ENCODE measurements at regions not wholly inside any gene's neighbourhood (a gene's known extent, or its start where the extent isn't known, plus 50 kb on each side); places are given as distances from the start of the nearest gene placed in this dataset.
A peak's percentile ranks its signal among the peaks of the same experiment; 100 is the strongest.
"Not testable (repeated sequence)": the region's sequence is repeated elsewhere in the genome, so short reads cannot be mapped to it uniquely, and the experiment has no call there.

DNA sequence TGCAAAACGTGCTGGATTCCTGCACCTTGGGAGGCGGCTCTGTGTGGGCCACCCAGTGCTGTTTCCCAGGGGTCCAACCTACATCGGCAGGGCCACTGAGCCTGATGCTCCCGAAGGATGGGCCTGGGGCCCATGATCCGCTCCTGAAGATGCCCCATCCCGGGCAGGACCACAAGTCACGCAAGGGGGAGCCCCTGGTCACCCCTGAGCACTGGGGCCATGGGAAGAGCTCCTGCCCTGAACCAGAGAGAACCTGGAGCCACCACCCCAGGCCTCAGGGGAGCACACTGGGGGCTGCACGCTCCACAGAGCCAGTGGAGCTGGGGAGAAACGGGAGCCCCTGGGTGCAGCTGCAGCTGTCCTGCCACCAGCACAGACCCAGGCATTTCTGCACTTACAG lies 124.6 kb upstream of the SFSWAP start:
- no peak for DNase-seq
- intact Hi-C loops (cut with DNase I): no loop called here
- no peak for ATAC-seq (ENCODE audit: poor library complexity)

DNA sequence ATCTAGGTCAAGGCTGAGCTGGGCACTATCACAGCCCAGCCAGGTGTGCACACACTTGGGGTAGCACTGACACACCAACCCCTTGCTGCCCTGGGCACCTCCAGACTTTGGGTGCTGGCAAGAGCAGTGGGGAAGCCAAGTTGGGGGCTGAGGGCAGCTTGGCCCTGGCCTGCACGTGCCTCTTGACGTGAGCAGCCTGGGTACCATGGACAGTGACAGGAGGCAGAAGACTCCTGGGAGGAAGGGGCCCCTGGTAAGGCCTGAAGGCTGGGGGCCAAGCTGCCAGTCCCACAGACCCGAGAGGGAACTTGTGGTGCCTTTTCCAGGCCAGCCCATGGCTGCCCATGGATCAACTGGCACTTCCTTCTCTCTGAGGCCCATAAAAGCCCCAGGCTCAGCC lies 124.1 kb upstream of the SFSWAP start:
- ATAC-seq (ENCODE audit: poor library complexity) (no peak), DNase-seq (no peak)
- intact Hi-C loops (cut with DNase I): no loop called here

DNA sequence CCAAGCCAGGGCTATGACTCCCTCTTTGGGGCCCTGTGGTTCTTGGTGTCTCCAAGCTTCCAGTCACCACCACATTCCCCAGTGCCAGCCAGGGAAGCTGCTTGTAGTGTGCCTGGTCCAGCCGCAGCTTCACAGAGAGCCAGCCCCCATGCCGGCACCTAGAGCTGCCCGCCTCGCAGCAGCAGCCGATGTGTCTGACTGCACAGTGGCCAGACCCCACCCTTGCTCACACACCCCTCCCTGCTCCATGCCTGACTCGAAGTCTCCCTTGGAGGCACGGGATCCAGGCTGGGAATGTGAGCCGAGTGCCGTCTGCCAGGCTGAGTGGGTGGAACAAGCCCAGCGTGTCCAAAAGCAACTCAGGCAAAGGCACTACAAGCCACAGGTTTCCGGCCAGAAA lies 123.3 kb upstream of the SFSWAP start:
- no peak for ATAC-seq (ENCODE audit: poor library complexity)
- intact Hi-C loops (cut with DNase I): no loop called here
- DNase-seq: no peak

DNA sequence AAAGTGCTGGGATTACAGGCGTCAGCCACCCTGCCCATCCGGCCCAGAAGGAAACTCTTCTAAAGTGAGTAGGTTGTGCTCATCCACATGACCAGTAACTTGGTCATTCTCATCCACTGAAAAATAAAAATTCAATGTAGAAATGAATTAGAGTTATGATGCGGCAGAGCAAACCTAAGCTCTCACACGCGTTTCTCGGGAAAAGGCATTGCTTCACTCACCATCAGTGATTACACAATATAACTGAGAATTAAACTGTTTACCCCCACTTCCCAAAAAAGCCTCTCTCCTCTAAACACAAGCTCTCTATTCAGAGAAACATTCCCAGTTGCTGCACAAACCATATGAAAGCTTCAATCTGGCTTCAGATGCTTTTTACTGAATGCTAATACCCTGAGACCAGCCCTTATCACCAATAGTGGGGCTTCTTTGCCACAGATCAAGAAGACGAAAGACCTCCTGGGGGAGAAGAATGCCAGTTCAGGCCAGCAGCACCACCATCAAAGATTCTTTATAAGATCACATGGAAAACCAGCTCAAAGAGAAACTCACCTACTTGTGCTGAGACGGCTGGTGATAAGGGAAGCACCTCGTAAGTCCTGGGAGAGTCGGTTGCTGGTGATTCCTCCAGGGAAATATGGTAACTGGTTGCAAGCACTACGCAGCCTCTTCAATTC lies 121.5 kb upstream of the SFSWAP start:
- ATAC-seq (ENCODE audit: poor library complexity): no peak
- intact Hi-C loops (cut with DNase I): no loop called here
- no peak for DNase-seq

DNA sequence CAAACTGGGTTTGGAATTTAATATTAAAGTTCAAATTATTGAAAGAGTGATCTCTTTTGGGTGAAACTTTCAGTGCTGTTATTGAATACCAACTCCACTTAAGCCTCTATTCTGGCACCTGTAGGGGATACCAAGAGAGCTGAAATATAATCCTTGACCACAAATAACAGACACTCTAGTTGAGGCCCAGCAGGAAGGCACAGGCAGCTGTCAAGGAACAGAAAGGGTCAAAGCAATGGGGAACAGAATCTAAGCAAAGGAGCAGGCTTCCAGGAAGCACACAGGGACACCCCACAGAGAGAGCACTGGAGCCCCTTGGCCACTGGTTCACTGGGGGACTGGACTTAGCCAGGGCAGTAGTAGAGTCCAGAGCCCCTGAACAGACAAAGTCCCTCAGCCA lies 120.9 kb upstream of the SFSWAP start:
- DNase-seq: no peak
- intact Hi-C loops (cut with DNase I): no loop called here
- no peak for ATAC-seq (ENCODE audit: poor library complexity)

DNA sequence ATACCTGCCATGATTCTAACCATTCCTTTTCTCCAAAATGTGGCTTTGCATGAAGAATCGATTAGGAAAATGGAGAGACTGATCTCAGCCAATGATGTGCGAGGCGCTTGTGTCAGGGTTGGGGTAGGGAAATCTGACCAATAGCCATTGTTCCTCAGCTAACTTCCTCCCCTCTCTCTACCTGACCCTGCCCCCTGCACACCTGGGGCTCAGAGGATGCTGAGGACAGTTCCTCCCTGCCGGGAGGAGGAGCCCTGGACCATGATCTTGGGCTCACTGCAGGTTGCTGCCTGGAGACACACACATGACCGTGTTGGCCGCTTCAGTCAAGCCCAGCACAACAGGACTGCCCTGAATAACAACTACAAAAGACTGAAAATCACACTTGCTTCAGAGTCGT lies 119.8 kb upstream of the SFSWAP start:
- intact Hi-C loops (cut with DNase I): no loop called here
- ATAC-seq (ENCODE audit: poor library complexity) (no peak), DNase-seq (no peak)

DNA sequence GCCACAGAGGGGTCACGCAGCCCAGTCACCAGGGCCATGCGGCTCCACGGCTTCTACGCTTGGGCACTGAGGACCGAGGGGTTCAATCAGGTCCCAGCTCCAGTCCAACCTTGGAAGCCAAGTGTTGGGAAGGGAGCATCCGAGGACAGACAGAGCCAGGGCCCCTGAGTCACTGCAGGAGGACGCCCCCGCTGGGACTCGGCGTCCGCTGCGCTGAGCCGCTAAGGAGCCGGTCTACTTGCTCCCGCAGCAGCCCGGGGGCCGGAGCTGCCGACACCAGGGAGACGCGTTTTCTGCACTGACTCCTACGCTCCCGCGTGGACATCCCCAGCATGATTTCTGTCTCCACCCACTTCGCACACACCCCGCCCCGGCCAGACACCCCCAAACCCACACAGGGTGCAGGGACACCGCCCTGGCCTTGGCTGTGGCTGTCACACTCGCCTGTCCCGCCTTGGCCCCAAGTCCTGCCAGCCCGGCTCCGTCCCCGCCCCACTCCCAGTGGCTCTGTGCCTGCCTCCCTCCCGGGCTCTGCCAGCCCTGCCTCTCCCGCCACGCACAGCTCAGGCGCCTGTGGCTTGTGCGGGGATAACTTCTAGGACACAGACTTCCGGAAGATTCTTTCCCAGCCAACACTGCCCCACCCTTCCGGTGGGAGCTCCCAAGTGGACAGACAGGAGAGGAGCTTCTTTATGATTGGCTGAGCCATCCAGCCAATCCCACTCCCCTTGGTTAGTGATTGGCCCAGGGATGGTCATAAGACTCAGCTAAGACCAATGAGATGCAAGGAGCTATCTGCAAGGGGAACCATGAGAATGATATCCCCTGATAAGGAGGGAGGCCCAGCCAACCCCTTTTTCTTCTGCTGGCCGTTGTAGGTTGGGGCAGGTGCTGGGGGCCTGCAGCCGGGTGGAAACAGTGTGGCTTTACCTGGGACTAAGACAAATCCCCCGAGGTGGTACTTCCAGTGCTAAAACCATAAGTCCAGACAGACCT lies 118.9 kb upstream of the SFSWAP start:
- intact Hi-C loops (cut with DNase I): no loop called here
- ATAC-seq (ENCODE audit: poor library complexity): no peak
- DNase-seq: no peak

DNA sequence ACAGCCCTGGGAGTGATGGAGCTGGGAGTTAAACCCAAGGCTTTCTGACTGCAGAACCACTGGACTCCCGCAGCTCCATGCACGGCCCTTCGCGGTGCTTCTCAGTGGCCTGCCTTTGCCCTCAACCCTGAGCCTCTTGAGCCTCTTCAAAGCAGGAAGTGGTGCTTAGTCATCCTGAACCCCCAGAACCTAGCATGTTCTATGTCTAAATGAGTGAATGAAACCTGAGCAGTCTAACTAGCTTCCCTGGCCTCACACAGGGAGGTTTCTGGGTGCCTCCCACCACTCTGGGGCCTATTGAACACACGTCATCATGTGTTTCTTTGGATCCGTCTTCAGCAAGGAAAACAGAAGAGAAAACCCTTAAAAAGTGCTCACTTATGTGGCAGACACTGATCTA lies 117.9 kb upstream of the SFSWAP start:
- no peak for ATAC-seq (ENCODE audit: poor library complexity)
- intact Hi-C loops (cut with DNase I): no loop called here

DNA sequence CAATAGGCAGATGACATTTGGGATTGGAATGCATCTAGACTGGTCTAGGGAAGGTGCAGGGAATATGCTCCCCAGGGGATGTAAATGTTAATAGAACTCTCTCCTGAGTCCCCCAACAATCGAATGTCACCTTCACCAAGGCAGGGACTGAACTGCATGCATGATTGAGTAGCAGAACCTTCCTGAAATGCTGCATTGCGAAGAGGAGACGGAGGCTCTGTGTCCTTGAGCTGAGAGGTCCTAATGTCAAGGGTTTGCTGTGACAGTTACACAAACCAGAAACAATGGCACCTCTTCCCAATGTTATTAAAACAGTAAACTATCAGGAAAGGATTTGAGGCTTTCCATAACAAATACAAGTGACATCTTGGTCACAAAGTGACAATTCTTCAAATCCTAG lies 117.5 kb upstream of the SFSWAP start:
- DNase-seq: no peak
- no peak for ATAC-seq (ENCODE audit: poor library complexity)
- intact Hi-C loops (cut with DNase I): no loop called here

More for the DNA sequence above, 117.9 kb upstream of the SFSWAP start:
- DNase-seq: no peak

DNA sequence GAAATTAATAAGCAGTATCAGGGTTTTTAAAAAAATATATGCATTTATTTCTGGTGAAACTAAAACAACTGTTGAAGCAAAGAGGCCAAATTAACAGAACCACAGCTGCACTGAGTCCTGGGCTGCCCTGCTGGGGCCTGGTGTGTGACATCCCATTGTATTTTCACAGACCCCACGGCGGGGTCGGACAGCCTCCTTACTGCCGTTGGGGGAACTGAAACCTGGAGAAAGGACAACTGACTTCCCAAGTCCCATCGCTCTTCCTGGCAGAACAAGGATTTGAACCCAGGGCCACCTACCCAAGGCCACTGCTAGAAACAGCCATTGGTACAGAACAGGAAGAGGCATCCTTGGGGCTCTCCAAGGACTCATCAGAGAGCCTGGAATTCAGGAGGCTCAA lies 114.8 kb upstream of the SFSWAP start:
- DNase-seq: no peak
- ATAC-seq (ENCODE audit: poor library complexity): no peak
- intact Hi-C loops (cut with DNase I): no loop called here

DNA sequence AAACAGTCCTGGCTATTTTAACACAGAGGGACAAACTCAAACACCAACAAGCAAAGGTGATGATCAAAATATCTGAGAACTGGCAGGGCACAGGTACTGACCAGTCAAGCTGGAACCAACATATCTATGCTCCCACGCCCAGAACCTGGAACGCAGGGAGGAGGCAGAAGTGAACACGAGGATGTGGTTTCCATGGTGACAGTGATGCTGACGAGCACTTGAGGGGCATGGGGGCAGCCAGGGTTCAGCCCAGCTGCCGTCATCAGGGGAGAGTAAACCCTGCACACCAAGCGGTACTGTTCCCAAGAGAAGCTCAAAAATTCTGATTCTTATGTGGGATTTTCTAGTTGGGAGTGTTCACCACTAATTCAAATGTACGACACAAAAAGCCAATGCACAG lies 113.6 kb upstream of the SFSWAP start:
- ATAC-seq (ENCODE audit: poor library complexity) (no peak), DNase-seq (no peak)
- intact Hi-C loops (cut with DNase I): no loop called here

DNA sequence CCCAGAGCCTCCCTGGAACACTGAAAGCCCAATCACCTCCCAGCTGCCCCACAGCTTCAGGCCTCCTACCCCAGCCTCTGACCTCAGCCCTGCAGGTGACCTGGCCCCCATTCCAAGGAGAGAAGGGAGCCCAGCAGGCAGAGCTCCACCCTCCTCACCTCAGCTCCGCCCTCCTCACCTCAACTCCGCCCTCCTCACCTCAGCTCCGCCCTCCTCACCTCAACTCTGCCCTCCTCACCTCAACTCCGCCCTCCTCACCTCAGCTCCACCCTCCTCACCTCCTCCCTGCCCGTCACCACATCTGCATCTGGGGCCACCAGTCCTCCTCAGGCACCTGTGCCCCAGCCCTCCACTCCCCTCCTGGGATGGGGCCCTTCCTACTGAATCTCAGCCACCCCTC lies 112.2 kb upstream of the SFSWAP start:
- ATAC-seq (ENCODE audit: poor library complexity): no peak

DNA sequence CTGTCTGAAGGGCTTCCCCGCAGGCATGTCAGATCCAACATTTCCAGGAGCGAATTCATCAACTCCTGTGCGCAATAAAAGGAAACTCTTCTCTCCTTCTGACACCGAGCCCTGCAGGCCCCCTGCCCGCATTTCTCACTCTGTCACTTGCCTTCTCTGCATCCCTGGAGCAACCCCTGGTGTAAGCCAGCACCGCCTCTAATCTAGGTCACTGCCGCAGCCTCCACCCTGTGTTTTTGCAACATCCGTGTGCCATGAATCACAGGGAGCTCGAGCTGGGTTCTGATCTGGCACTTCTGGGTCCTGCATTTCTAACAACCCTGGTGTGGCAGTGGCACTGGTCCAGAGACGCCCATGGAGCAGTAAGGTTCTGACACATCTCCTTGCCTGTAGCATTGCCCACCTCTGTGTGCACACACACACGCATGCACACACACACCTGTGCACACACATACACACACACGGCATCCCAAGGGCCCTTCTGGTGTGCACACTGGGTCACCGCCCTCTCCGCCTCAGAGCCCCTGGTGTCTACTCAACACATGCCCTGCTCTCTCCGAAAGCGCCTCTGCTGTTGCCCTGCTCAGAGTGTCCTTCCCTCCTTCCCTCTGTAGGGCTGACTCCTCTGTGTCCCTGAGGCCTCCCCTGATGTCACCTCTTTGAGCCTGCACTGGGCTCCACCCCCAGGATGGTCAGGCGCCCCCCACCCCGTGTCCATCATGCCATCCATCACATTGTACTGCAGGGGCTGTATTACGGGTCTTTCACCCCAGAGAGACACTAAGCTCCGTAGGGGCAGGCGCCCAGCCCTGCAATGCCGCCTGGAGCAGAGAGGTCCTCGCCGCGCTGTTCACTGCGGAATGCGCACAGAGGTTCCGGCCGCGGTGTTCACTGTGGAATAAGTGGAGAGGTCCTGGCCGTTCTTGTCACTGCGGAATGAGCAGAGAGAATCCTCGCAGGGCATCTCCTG lies 111.4 kb upstream of the SFSWAP start:
- no peak for ATAC-seq (ENCODE audit: poor library complexity)
- intact Hi-C loops (cut with DNase I): no loop called here
- DNase-seq: no peak

More for the DNA sequence above, 112.2 kb upstream of the SFSWAP start:
- intact Hi-C loops (cut with DNase I): no loop called here
- DNase-seq: no peak

DNA sequence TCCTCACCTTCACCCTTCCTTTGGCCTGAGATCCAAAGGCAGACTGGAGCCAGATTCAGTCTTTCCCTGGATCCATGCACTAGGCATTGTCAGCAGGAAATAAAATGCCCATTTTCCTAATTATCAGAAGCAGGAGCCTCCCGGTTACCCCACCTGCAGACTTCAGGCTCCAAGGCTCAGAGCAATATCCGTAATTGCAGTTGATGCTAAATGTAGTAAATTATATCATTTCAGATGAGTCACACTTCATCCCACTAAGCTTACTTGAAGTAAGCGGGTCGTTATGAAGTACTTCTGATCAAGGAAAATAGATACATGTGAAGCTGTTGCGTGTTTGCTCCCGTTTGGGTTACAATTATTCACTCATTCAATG lies 110.7 kb upstream of the SFSWAP start:
- intact Hi-C loops (cut with DNase I): no loop called here
- ATAC-seq (ENCODE audit: poor library complexity) (no peak), DNase-seq (no peak)

DNA sequence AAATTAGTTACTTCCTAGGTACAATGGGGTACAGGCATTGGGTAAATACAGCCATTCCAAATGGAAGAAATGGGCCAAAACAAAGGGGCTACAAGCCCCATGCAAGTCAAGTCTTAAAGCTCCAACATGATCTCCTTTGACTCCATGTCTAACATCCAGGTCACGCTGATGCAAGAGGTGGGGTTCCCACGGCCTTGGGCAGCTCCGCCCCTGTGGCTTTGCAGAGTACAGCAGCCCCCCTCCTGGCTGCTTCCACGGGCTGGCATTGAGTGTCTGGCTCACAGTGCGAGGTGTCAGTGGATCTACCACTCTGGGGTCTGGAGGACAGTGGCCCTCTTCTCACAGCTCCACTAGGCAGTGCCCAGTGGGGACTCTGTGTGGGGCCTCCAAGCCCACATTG lies 109.4 kb upstream of the SFSWAP start:
- intact Hi-C loops (cut with DNase I); DNase-seq; ATAC-seq (ENCODE audit: poor library complexity): not testable (repeated sequence)

DNA sequence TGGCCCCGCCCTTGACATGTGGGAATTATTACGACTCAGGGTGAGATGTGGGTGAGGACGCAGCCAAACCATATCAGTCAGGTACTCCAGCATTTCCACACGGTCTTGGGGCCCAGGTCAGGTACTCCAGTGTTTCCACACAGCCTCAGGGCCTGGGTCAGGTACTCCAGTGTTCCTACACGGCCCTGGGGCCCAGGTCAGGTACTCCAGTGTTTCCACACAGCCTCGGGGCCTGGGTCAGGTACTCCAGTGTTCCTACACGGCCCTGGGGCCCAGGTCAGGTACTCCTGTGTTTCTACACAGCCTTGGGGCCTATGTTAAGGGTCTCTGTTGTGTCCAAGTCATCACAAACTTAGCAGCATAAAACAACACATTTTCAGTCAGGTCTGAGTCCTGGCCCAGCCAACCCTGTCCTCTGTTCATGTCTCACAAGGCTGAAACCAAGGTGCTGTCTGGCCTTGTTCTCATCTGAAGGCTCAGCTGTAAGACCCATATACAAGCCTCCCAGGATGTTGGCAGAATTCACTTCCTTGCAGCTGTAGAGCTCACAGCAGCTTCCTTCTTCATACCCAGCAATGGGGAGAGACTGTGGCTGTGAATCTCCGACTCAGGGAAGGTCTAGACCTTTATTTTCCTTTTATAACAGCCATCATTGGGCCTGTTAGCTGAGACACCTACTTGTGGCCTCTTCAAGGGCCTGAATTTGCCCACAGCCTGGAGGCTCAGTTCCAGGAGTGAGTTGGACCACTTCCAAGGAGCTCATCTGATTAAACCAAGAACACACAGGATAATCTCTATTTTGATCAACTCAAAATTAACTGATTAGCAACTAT lies 107.6 kb upstream of the SFSWAP start:
- intact Hi-C loops (cut with DNase I): no loop called here
- no peak for ATAC-seq (ENCODE audit: poor library complexity)
- no peak for DNase-seq

DNA sequence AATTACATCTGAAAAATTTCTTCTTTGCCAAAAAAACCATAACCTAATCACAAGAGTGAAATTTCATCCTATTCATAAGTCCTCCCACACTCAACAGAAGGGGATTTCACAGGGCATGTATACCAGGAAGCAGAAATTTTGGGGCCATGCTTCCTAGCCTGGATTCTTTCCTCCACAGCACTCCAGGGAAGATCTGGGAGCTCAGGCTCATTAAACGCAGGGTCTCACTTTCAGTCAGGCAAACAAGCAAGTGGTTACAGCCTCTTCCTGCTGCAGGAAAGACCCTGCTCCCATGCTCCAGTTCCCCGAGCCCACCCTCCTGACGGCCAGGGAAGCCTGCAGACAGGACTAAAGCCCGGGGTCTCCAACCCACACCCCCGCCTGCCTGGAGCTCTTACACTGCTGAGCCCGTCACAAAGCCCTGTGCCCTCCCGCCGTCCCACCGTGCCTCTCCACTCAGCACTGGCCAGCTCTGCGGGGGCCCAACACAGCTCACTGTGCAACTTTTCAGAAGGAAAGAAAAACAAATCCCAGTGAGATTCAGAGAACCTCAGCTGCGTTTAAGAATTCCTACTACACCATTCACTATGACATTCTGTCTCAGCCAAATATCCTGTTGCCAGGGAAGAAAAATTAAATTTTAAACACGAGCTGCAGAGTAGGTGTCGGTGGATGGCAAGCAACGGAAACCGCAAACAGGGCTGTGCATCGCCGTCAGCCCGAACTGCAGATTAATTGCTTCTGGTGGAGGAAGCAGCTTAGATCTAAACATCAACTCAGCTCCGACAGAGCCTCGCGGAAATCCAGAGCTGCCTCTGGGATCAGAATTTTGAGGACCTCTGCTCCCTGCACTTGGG lies 106.7 kb upstream of the SFSWAP start:
- ATAC-seq (ENCODE audit: poor library complexity) (no peak), DNase-seq (peak; percentile 28)
- intact Hi-C loops (cut with DNase I): no loop called here
